Stimulated activated CD4-positive, alpha-beta T cell treated with anti-CD3 and anti-CD28 coated beads, Interleukin-12 subunit alpha, Interleukin-12 subunit beta, amount 100 ng/mL, for 48 hours (primary cell): ENCODE measurements at regions not wholly inside any gene's neighbourhood (a gene's known extent, or its start where the extent isn't known, plus 50 kb on each side); places are given as distances from the start of the nearest gene placed in this dataset.

Experiments
- DNase-seq, 3 donors: peaks; one replicate each; pipeline ENCODE4 v3.0.0-alpha.2; 2020; ENCODE audit warnings: low read depth in 2 of 3, low spot score in 1 of 3

GRCh38 chr2:220876080-220876824 is 695.9 kb downstream of the EPHA4 start:
- no peak for DNase-seq

DNA sequence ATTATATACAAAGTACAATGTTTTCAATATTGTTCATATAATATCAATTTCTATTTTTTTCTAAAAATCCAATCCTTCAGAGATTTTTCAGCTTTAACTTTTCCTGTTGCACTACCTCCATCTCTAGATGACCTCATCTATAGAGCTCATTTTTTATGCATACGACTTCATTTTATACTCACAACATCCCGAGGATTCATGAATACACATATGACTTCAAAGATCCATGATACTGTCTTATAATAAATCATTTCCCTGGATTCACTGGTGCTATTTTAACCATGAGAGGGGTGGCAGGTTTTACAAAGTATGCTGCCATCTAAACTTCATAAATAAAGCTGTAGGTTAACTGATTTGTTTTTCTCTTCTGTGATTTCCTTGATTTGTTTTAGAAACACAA is 694.6 kb downstream of the EPHA4 start:
- DNase-seq = no peak

DNA sequence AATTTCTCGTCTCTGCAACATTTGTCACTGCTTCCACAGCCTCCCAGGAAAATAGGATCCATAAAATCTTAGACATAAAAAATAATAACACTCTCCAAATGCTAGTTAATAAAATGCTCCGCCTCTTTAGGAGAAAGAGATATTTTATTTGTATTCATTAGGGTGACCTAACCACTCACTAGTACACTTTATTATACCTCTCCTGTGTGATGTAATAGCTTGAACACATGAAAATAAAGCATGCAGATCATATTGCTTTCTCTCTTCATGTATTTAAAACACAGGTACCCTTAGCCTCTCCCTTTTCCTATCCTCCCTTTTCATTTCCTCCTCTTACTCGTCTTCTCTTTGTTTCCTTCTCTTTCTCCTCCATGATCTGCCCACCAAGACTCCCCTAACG is 694.2 kb downstream of the EPHA4 start:
- no peak for DNase-seq

DNA sequence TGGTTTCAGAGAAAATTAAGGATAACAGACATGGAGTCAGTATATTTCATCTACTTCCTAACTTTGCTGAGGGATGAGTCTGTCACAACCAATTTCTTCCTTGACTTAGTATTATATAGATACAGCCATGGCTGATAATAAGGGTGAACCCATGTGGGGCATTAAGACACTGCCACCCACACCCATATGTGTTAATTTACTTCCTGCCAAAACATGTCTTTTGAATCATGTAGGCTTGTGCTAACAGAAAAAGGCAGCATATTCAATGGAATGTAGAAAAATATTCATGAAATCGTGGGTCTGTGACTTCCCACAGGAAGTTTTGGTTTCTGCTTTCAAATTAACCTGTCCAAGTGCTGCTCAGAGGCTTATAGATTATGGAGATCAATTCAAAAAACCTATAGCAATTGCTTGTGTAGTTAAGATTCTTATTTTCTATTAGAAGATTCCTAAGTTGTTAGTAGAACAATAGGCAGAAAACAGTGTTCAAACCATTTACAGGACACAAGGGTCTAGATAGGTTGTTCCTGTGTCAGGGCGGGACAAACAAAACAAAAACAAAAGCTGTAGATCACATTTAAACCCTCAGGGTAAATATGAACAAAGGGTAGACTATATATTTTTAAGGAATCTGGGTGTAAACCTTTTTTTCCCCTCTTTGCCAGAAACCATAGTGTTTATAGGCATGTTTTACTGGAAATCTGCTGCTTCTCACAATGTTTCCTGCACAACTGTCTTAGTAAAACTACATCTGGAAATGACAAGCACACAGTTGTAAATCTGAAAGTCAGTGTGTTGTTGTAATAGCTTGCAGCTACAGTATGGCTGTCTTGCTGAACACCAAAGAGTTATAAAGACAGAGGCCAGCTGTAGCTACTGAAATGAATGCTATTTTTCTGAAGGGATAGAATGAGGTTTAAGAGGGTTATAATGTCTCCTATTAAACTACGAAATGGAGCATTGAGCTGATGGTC is 691.2 kb downstream of the EPHA4 start:
- no peak for DNase-seq

DNA sequence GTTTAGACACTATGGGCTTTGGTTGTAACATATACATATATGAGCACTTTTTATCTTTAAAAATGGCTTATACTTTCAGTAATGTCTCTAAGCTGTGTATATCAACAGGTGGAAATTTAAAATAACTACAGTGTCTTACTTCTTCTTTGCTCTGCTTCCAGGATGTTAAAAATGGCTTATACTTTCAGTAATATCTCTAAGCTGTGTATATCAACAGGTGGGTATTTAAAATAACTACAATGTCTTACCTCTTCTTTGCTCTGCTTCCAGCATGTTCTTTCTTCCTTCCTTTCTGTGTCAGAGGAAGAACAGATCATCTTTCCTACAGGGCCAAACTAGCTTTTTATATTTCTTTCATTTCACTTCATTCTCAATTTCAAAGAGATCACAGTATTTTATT is 689.6 kb downstream of the EPHA4 start:
- DNase-seq = no peak

- DNase-seq = no peak
Measured at GRCh38 chr2:220885593-220885992, 686.5 kb downstream of the EPHA4 start.

DNA sequence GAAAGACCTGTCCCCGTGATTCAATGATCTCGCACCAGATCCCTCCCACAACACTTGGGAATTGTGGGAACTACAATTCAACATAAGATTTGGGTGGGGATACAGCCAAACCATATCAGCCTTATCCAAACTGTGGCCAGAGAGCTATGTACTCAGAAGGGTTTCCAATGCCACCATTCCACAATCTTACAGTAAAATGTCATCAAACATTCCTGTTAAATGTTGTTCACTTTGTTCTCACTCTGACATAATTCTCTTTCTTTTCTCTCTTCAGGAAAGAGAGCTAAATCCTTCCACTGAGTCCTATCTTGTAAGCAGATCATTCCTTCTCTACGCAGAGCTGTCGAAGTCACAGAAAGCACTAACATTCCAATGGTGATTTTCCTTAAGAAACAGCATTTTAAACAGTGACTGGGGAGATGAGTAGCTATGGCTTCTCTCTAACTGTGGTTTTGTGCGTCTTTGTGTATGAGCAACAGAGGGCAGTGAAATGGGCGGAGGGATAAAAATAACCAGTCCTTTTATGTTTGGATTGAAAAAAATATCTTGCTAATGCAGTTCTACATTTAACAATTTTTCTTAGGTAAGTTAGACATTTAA is 684.7 kb downstream of the EPHA4 start:
- DNase-seq = no peak

- no peak for DNase-seq
Measured at GRCh38 chr2:220887876-220888275, 684.2 kb downstream of the EPHA4 start.

GRCh38 chr2:220890931-220891330 is 681.2 kb downstream of the EPHA4 start:
- DNase-seq = no peak

GRCh38 chr2:220891405-220891804 is 680.7 kb downstream of the EPHA4 start:
- DNase-seq = no peak

- no peak for DNase-seq
Measured at GRCh38 chr2:220892018-220892634, 680.0 kb downstream of the EPHA4 start.

- no peak for DNase-seq
Measured at GRCh38 chr2:220893411-220893810, 678.7 kb downstream of the EPHA4 start.

DNA sequence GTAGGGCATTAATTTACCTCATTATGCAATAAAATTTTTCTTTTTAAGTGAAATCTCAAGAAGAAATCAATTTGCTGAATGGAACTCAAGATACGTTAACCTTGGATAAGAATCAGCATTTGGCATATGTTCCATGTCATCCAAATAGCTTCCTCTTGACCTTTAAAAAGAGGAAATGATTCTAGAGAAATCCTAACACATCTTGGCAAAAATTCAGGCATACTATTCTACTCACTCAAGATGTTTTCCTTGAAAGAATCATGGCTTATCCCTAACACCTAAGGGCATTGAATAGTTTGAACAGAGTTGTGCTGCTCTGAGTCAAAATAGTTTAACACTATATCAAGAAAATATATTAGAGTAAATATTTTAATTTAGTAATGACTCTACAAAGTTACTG is 678.0 kb downstream of the EPHA4 start:
- no peak for DNase-seq

DNA sequence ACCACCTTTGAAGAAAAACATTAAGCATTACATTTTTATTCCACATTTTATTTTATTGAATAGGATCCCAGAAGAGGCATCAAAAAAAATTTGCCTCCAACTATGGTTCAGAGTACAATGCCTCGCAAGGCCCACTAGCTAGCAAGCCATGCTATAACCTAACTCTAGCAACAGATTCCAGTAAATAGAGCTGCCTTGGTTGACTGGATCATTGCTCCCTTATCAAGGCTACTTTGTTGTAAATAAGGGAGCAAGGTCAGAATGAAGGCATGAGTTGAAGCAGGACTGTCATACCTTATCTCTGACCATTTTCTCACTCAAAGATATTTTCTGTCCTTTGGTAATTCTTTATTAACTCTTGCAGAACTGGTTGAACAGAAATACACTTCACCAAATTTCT is 672.6 kb downstream of the EPHA4 start:
- no peak for DNase-seq

DNA sequence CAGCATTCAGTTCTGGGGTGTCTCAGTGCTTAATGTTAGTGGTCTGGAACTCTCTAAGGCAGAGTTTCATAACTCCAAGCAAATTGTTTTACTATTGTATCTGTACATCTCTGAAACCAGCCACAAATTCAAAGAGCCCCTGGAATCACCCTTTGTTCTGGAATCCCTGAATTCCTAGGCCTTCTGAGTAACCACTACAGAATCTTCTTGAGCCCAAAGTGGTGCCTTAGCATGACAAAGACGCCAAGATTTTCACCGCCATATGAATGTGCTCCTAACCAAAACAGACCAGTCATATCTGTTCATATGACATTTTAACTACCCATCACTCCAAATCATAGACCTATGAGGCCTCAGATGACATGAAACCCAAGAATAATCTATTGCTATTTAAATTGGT is 668.1 kb downstream of the EPHA4 start:
- DNase-seq = no peak

GRCh38 chr2:220913384-220913783 is 658.7 kb downstream of the EPHA4 start:
- DNase-seq = no peak

- no peak for DNase-seq
Measured at GRCh38 chr2:220915092-220915623, 656.9 kb downstream of the EPHA4 start.

- no peak for DNase-seq
Measured at GRCh38 chr2:220916931-220917330, 655.2 kb downstream of the EPHA4 start.

DNA sequence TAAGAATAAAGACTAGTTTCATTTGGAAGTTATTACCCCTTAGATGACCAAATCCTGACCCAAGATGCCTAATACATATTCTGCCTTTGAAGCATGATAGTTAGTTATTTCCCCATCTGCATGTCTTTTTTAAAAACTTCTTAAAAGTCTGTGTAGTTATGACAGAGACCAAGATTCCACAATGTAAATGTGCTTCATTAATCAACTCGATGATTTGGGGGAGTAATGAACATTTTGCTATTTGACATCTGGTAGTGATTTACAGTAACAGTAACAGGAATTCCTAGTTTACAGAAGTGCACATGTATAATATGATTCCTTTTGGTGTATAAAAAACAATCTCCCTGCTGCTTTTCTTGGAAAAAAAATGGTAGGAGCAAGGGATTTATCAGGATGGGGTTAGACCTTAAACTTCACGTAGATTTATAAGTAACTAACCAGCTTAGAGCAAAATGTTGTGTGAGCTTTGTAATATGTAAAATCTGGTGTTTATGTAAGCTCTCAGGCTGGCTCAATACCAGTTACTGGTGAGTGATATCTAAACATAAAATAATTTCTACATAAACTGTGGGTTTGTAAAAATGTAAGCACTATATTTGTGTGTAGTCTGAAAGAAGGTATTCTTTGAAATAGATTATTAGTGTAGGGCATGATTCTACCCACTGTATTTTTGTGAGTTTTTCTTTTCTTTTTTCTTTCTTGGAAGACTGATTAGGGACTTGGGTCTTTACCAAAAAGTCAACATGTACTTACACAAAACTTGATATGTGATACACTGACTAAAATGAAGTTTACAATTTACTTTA is 641.6 kb downstream of the EPHA4 start:
- DNase-seq = no peak

GRCh38 chr2:220931491-220931890 is 640.6 kb downstream of the EPHA4 start:
- DNase-seq = no peak
